SK-N-SH treated with all-trans-retinoic acid at 6 μM for 48 hours (cell line): ENCODE measurements at regions not wholly inside any gene's neighbourhood (a gene's known extent, or its start where the extent isn't known, plus 50 kb on each side); places are given as distances from the start of the nearest gene placed in this dataset.

Experiments
- ATAC-seq: fragments of 200-7000 bp; cut with Tn5 transposase; 3 replicates; pipeline ENCODE4 v1.9.1; 2020; ENCODE audit warnings: mild to moderate bottlenecking, moderate library complexity
- ARNTL ChIP-seq: fragments of 450-650 bp; formaldehyde crosslinking; IDR thresholded peaks from 2 replicates; pipeline ENCODE4 v1.5.0; 2020; ENCODE audit warnings: low read depth, mild to moderate bottlenecking, moderate library complexity, borderline replicate concordance
- BACH2 ChIP-seq: fragments of 250-450 bp; sonication (Bioruptor Pico); IDR thresholded peaks from 2 replicates; pipeline ENCODE4 v1.9.0; 2021; ENCODE audit warnings: mild to moderate bottlenecking, borderline replicate concordance
- CSDC2 ChIP-seq: fragments of 250-450 bp; sonication (Bioruptor Pico); IDR thresholded peaks from 2 replicates; pipeline ENCODE4 v1.5.0; 2020; ENCODE audit warnings: mild to moderate bottlenecking, moderate library complexity
- ESRRG ChIP-seq: fragments of 250-450 bp; sonication (Bioruptor Pico); IDR thresholded peaks from 2 replicates; pipeline ENCODE4 v1.6.1; 2021; ENCODE audit warnings: mild to moderate bottlenecking
- GLIS3 ChIP-seq: fragments of 250-450 bp; sonication (Bioruptor Pico); IDR thresholded peaks from 2 replicates; pipeline ENCODE4 v1.5.0; 2020; ENCODE audit warnings: mild to moderate bottlenecking, moderate library complexity
- ISL1 ChIP-seq: fragments of 250-450 bp; sonication (Bioruptor Pico); IDR thresholded peaks from 2 replicates; pipeline ENCODE4 v2.1.2; 2022; ENCODE audit warnings: mild to moderate bottlenecking, moderate library complexity
- OSR1 ChIP-seq: fragments of 250-450 bp; sonication (Bioruptor Pico); IDR thresholded peaks from 2 replicates; pipeline ENCODE4 v1.8.0; 2022; ENCODE audit warnings: moderate library complexity, mild to moderate bottlenecking, inconsistent platforms
- PPARA ChIP-seq: fragments of 250-450 bp; sonication (Bioruptor Pico); IDR thresholded peaks from 2 replicates; pipeline ENCODE4 v1.5.0; 2020; ENCODE audit warnings: mild to moderate bottlenecking, borderline replicate concordance
- RARB ChIP-seq: fragments of 250-450 bp; sonication (Bioruptor Pico); IDR thresholded peaks from 2 replicates; pipeline ENCODE4 v1.8.0; 2021; ENCODE audit warnings: mild to moderate bottlenecking, moderate library complexity
- SNAI2 ChIP-seq: fragments of 250-450 bp; sonication (Bioruptor Pico); IDR thresholded peaks from 2 replicates; pipeline ENCODE4 v1.5.0; 2020; ENCODE audit warnings: mild to moderate bottlenecking, moderate library complexity
- TCF4 ChIP-seq: fragments of 250-450 bp; sonication (Bioruptor Pico); IDR thresholded peaks from 2 replicates; pipeline ENCODE4 v1.8.0; 2021; ENCODE audit warnings: mild to moderate bottlenecking, moderate library complexity, borderline replicate concordance
- TOX ChIP-seq: fragments of 250-450 bp; sonication (Bioruptor Pico); IDR thresholded peaks from 2 replicates; pipeline ENCODE4 v1.8.0; 2021; ENCODE audit warnings: mild to moderate bottlenecking, moderate library complexity, borderline replicate concordance
- ZC3H10 ChIP-seq: fragments of 250-450 bp; sonication (Bioruptor Pico); IDR thresholded peaks from 2 replicates; pipeline ENCODE4 v1.5.1; 2021; ENCODE audit warnings: mild to moderate bottlenecking, moderate library complexity
- ZFP3 ChIP-seq: fragments of 250-450 bp; sonication (Bioruptor Pico); IDR thresholded peaks from 2 replicates; pipeline ENCODE4 v1.5.0; 2020; ENCODE audit warnings: mild to moderate bottlenecking, moderate library complexity
- ZFP30 ChIP-seq: fragments of 450-650 bp; formaldehyde crosslinking; IDR thresholded peaks from 2 replicates; pipeline ENCODE4 v1.5.0; 2022; ENCODE audit warnings: mild to moderate bottlenecking, moderate library complexity
- ZNF565 ChIP-seq: fragments of 450-650 bp; formaldehyde crosslinking; conservative IDR thresholded peaks from 2 replicates; pipeline ENCODE4 v1.5.0; 2020; ENCODE audit warnings: low read depth, mild to moderate bottlenecking, moderate library complexity
- ZNF70 ChIP-seq: fragments of 450-650 bp; formaldehyde crosslinking; IDR thresholded peaks from 2 replicates; pipeline ENCODE4 v1.5.0; 2020; ENCODE audit warnings: mild to moderate bottlenecking, moderate library complexity
- TF ChIP-seq, protein P1 (sequence below): fragments of 250-450 bp; sonication (Bioruptor Pico); IDR thresholded peaks from 2 replicates; pipeline ENCODE4 v1.5.1; 2020; ENCODE audit warnings: low read depth, mild to moderate bottlenecking, moderate library complexity
- TF ChIP-seq, protein P2 (sequence below): fragments of 250-450 bp; sonication (Bioruptor Pico); IDR thresholded peaks from 2 replicates; pipeline ENCODE4 v1.8.0; 2020; ENCODE audit warnings: mild to moderate bottlenecking, moderate library complexity, borderline replicate concordance
- TF ChIP-seq, protein P3 (sequence below): fragments of 250-450 bp; sonication (Bioruptor Pico); IDR thresholded peaks from 2 replicates; pipeline ENCODE4 v1.5.1; 2021; ENCODE audit warnings: mild to moderate bottlenecking, moderate library complexity
- TF ChIP-seq, protein P4 (sequence below): fragments of 250-450 bp; sonication (Bioruptor Pico); IDR thresholded peaks from 2 replicates; pipeline ENCODE4 v1.8.0; 2021; ENCODE audit warnings: low read depth, mild to moderate bottlenecking, moderate library complexity, borderline replicate concordance

DNA sequence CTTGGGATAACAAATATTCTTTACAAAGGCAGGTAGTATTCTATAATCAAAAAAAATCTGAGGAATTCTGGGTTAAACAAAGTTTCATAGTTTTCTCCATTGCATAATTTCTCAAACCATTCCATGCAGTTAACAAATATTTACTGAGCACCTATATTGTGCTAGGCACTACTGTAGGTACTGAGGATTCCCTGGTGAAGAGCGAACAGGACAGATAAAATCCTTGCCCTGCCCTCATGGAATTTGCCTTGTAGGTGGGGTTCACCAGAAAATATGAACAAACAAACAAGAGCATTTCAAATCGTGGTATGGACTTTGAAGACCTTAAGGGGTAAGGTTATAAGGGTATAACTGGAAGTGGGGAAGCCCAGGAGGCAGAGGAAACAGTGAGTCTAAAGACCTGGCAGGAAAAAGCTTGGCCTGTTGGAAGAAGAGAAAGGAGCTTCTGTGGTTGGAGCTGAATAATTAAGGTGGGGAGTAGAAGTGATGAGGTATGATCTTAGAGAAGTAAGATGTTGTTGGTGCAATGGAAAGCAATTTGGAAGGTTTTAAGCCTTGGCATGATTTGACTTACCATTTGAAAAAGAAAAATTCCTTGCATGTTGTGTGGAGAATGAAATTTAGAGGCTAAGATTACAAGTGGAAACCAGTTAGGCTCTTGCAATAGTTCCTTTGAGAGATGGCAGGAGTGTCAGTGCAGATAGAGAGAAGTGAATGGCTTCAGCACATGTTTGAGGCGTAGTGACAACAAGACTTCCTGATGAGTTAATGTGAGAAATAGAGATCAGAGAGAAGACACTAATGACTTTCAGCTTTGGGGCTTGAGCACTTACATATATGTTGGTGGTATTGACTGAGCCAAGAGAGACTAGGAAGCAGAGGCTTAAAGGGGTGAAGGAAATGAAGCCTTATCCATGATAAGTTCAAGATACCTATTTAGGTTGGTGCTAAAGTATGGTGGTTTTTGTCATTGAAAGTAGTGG, 55.7 kb upstream of the PICALM start:
- TF ChIP-seq RARB (CRISPR knock-in tag) (no peak), ZNF70 (CRISPR knock-in tag) (no peak), ARNTL (CRISPR knock-in tag) (no peak), CSDC2 (no peak), ESRRG (no peak), PPARA (CRISPR knock-in tag) (no peak), OSR1 (CRISPR knock-in tag) (no peak), SNAI2 (CRISPR knock-in tag) (no peak), TCF4 (CRISPR knock-in tag) (no peak), ZNF565 (CRISPR knock-in tag) (no peak), ISL1 (no peak), ZFP30 (CRISPR knock-in tag) (no peak), TOX (CRISPR knock-in tag) (no peak), GLIS3 (CRISPR knock-in tag) (no peak), BACH2 (CRISPR knock-in tag) (no peak), ZFP3 (CRISPR knock-in tag) (no peak)
- TF ChIP-seq, protein P1, sequence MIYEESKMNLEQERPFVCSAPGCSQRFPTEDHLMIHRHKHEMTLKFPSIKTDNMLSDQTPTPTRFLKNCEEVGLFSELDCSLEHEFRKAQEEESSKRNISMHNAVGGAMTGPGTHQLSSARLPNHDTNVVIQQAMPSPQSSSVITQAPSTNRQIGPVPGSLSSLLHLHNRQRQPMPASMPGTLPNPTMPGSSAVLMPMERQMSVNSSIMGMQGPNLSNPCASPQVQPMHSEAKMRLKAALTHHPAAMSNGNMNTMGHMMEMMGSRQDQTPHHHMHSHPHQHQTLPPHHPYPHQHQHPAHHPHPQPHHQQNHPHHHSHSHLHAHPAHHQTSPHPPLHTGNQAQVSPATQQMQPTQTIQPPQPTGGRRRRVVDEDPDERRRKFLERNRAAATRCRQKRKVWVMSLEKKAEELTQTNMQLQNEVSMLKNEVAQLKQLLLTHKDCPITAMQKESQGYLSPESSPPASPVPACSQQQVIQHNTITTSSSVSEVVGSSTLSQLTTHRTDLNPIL (CRISPR knock-in tag), result no peak
- TF ChIP-seq, protein P2, sequence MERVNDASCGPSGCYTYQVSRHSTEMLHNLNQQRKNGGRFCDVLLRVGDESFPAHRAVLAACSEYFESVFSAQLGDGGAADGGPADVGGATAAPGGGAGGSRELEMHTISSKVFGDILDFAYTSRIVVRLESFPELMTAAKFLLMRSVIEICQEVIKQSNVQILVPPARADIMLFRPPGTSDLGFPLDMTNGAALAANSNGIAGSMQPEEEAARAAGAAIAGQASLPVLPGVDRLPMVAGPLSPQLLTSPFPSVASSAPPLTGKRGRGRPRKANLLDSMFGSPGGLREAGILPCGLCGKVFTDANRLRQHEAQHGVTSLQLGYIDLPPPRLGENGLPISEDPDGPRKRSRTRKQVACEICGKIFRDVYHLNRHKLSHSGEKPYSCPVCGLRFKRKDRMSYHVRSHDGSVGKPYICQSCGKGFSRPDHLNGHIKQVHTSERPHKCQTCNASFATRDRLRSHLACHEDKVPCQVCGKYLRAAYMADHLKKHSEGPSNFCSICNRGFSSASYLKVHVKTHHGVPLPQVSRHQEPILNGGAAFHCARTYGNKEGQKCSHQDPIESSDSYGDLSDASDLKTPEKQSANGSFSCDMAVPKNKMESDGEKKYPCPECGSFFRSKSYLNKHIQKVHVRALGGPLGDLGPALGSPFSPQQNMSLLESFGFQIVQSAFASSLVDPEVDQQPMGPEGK (CRISPR knock-in tag), result no peak
- TF ChIP-seq, protein P3, sequence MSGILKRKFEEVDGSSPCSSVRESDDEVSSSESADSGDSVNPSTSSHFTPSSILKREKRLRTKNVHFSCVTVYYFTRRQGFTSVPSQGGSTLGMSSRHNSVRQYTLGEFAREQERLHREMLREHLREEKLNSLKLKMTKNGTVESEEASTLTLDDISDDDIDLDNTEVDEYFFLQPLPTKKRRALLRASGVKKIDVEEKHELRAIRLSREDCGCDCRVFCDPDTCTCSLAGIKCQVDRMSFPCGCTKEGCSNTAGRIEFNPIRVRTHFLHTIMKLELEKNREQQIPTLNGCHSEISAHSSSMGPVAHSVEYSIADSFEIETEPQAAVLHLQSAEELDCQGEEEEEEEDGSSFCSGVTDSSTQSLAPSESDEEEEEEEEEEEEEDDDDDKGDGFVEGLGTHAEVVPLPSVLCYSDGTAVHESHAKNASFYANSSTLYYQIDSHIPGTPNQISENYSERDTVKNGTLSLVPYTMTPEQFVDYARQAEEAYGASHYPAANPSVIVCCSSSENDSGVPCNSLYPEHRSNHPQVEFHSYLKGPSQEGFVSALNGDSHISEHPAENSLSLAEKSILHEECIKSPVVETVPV (CRISPR knock-in tag), result no peak
- TF ChIP-seq, protein P4, sequence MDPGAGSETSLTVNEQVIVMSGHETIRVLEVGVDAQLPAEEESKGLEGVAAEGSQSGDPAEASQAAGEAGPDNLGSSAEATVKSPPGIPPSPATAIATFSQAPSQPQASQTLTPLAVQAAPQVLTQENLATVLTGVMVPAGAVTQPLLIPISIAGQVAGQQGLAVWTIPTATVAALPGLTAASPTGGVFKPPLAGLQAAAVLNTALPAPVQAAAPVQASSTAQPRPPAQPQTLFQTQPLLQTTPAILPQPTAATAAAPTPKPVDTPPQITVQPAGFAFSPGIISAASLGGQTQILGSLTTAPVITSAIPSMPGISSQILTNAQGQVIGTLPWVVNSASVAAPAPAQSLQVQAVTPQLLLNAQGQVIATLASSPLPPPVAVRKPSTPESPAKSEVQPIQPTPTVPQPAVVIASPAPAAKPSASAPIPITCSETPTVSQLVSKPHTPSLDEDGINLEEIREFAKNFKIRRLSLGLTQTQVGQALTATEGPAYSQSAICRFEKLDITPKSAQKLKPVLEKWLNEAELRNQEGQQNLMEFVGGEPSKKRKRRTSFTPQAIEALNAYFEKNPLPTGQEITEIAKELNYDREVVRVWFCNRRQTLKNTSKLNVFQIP (CRISPR knock-in tag), result no peak
- ATAC-seq, result no peak

DNA sequence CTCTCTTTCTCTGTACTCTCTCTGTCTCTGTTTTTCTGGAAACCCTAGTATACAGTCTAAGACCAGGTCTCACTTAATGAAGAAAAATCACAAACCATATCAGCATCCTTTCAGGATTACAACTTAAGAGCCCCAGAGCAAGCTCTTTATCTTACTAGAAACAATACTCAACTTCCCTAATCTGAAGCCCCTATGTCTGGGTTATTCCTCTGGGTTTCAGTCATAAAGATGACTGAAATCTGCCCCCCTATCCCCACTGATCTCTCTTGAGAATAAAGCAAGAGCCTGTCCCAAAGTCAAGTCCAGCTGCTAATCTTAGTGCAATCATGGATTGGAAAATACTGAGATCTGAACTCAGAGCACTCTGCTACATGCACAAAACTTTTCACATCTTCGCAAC, 53.9 kb upstream of the PICALM start:
- TF ChIP-seq ZNF70 (CRISPR knock-in tag), result no peak
- no peak for TF ChIP-seq ARNTL (CRISPR knock-in tag)
- TF ChIP-seq OSR1 (CRISPR knock-in tag), result no peak
- no peak for TF ChIP-seq ZC3H10 (CRISPR knock-in tag)
- no peak for TF ChIP-seq GLIS3 (CRISPR knock-in tag)
- no peak for TF ChIP-seq SNAI2 (CRISPR knock-in tag)
- no peak for TF ChIP-seq TOX (CRISPR knock-in tag)
- TF ChIP-seq CSDC2, result no peak
- no peak for TF ChIP-seq RARB (CRISPR knock-in tag)
- TF ChIP-seq, protein P4 (CRISPR knock-in tag), result no peak
- no peak for TF ChIP-seq TCF4 (CRISPR knock-in tag)
- TF ChIP-seq, protein P2 (CRISPR knock-in tag), result no peak
- TF ChIP-seq ESRRG, result no peak
- no peak for TF ChIP-seq PPARA (CRISPR knock-in tag)
- TF ChIP-seq, all 23 proteins: peak for 0
- no peak for ATAC-seq
